OCI-LY7 (cell line): ENCODE measurements at regions not wholly inside any gene's neighbourhood (a gene's known extent, or its start where the extent isn't known, plus 50 kb on each side); places are given as distances from the start of the nearest gene placed in this dataset.

ENCODE experiments used
- BruUV-seq: library from RNA; stranded (reverse); fragments of 400-500 nt; replicated peaks from 2 replicates; lab custom pipeline; 2021; lab: Mats Ljungman, UMichigan
- CTCF ChIA-PET: fragments of 300-600 bp; sonication (Branson Sonifier 250); formaldehyde crosslinking; loops from one replicate; lab custom pipeline; 2022; ENCODE audit warnings: antibody characterized with exemption; ENCODE audit not compliant: unreplicated experiment; lab: Charles Lee
- POLR2A ChIA-PET: fragments of 300-600 bp; sonication (Branson Sonifier 250); formaldehyde crosslinking; loops from one replicate; lab custom pipeline; 2022; ENCODE audit warnings: antibody characterized with exemption; lab: Charles Lee
- DNase-seq: peaks from one replicate; pipeline ENCODE4 v3.0.0-alpha.2; 2015; ENCODE audit warnings: low spot score
- H2AFZ ChIP-seq: fragments of 200-600 bp; sonication (generic), shearing (Covaris generic); 2 replicates; pipeline ENCODE4 v1.6.1; 2014; ENCODE audit warnings: mild to moderate bottlenecking, antibody characterized with exemption, low read length, moderate library complexity
- H3K27ac ChIP-seq: fragments of 200-600 bp; sonication (generic); 2 replicates; pipeline ENCODE4 v1.5.1; 2014; ENCODE audit warnings: mixed run types, low read depth, mild to moderate bottlenecking, moderate library complexity, low read length, inconsistent platforms; ENCODE audit not compliant: poor library complexity, severe bottlenecking
- H3K36me3 ChIP-seq: fragments of 200-600 bp; sonication (generic); 2 replicates; pipeline ENCODE4 v1.6.1; 2014; ENCODE audit warnings: mild to moderate bottlenecking, antibody characterized with exemption, low read length, moderate library complexity, mixed read lengths; ENCODE audit not compliant: insufficient read depth
- H3K4me1 ChIP-seq: fragments of 200-600 bp; sonication (generic); 2 replicates; pipeline ENCODE4 v1.5.1; 2014; ENCODE audit warnings: mild to moderate bottlenecking, low read length; ENCODE audit not compliant: insufficient read depth, poor library complexity, severe bottlenecking
- H3K4me2 ChIP-seq: fragments of 200-600 bp; sonication (generic); 2 replicates; pipeline ENCODE4 v1.6.1; 2014; ENCODE audit warnings: mild to moderate bottlenecking, low read length
- H3K4me3 ChIP-seq: fragments of 200-600 bp; sonication (generic); 2 replicates; pipeline ENCODE4 v1.5.1; 2014; ENCODE audit warnings: mild to moderate bottlenecking, low read depth, low read length; ENCODE audit not compliant: poor library complexity, severe bottlenecking
- H3K79me2 ChIP-seq: fragments of 200-600 bp; sonication (generic); 2 replicates; pipeline ENCODE4 v1.6.1; 2016; ENCODE audit warnings: low read depth, mild to moderate bottlenecking, low read length, moderate library complexity, mixed read lengths; ENCODE audit not compliant: insufficient read depth
- H3K9me2 ChIP-seq: fragments of 200-600 bp; sonication (generic); 2 replicates; pipeline ENCODE4 v1.6.1; 2016; ENCODE audit warnings: mild to moderate bottlenecking, low read length, mixed read lengths; ENCODE audit not compliant: insufficient read depth
- H3K9me3 ChIP-seq: fragments of 200-600 bp; sonication (generic); 2 replicates; pipeline ENCODE4 v1.6.1; 2014; ENCODE audit warnings: mild to moderate bottlenecking, mixed run types, low read length, mixed read lengths
- H4K20me1 ChIP-seq: fragments of 200-600 bp; sonication (generic); 2 replicates; pipeline ENCODE4 v1.6.1; 2014; ENCODE audit warnings: mild to moderate bottlenecking, antibody characterized with exemption, low read length, moderate library complexity, mixed read lengths; ENCODE audit not compliant: insufficient read depth
- EZH2phosphoT487 ChIP-seq: fragments of 200-600 bp; sonication (generic); IDR thresholded peaks from 2 replicates; pipeline ENCODE4 v1.6.1; 2018; ENCODE audit warnings: low read depth, borderline replicate concordance, mild to moderate bottlenecking, mixed run types, antibody characterized with exemption, low read length, moderate library complexity, mixed read lengths
- intact Hi-C: fragments of 100-400 bp; cut with micrococcal nuclease; formaldehyde crosslinking; loops from one replicate; pipeline ENCODE4 v1.10.0; 2022; ENCODE audit not compliant: unreplicated experiment
- TF ChIP-seq, protein P1 (sequence below): fragments of 200-600 bp; sonication (generic); conservative IDR thresholded peaks from 2 replicates; pipeline ENCODE4 v1.5.1; 2014; ENCODE audit warnings: mild to moderate bottlenecking, antibody characterized with exemption, low read length, moderate library complexity, mixed read lengths

GRCh38 chrX:13258725-13259124, 61.1 kb downstream of the ATXN3L start:
- POLR2A ChIA-PET, result no interaction called here
- Histone ChIP-seq H3K4me3 (no peak overlapping the region), H4K20me1 (no peaks in the 10 kb centered on the region), H3K36me3 (no peaks in the 10 kb centered on the region), H3K9me2 (no peaks in the 10 kb centered on the region), H3K4me1 (peaks cover 6% of the 10 kb centered on the region), H3K27ac (no peak overlapping the region), H3K79me2 (no peaks in the 10 kb centered on the region), H3K9me3 (no peaks in the 10 kb centered on the region), H3K4me2 (no peak overlapping the region), H2AFZ (no peak overlapping the region)
- no TSS peak for BruUV-seq
- no peak for DNase-seq
- CTCF ChIA-PET, result no interaction called here
- TF ChIP-seq, protein P1, sequence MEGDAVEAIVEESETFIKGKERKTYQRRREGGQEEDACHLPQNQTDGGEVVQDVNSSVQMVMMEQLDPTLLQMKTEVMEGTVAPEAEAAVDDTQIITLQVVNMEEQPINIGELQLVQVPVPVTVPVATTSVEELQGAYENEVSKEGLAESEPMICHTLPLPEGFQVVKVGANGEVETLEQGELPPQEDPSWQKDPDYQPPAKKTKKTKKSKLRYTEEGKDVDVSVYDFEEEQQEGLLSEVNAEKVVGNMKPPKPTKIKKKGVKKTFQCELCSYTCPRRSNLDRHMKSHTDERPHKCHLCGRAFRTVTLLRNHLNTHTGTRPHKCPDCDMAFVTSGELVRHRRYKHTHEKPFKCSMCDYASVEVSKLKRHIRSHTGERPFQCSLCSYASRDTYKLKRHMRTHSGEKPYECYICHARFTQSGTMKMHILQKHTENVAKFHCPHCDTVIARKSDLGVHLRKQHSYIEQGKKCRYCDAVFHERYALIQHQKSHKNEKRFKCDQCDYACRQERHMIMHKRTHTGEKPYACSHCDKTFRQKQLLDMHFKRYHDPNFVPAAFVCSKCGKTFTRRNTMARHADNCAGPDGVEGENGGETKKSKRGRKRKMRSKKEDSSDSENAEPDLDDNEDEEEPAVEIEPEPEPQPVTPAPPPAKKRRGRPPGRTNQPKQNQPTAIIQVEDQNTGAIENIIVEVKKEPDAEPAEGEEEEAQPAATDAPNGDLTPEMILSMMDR, result no peak
- TF ChIP-seq EZH2phosphoT487, result no peak
- intact Hi-C loops, result no loop called here

GRCh38 chrX:13258052-13258444, 61.8 kb downstream of the ATXN3L start:
- Histone ChIP-seq H3K79me2 (no peaks in the 10 kb centered on the region), H3K4me3 (no peak overlapping the region), H3K36me3 (no peaks in the 10 kb centered on the region), H3K4me1 (peaks cover 6% of the 10 kb centered on the region), H3K4me2 (no peak overlapping the region), H4K20me1 (no peaks in the 10 kb centered on the region), H3K27ac (no peak overlapping the region), H3K9me2 (no peaks in the 10 kb centered on the region), H3K9me3 (no peaks in the 10 kb centered on the region), H2AFZ (no peak overlapping the region)
- no peak for DNase-seq
- CTCF ChIA-PET, result no interaction called here
- BruUV-seq, result no TSS peak
- TF ChIP-seq, protein P1, result no peak
- no peak for TF ChIP-seq EZH2phosphoT487
- intact Hi-C loops, result no loop called here
- POLR2A ChIA-PET, result no interaction called here

DNA sequence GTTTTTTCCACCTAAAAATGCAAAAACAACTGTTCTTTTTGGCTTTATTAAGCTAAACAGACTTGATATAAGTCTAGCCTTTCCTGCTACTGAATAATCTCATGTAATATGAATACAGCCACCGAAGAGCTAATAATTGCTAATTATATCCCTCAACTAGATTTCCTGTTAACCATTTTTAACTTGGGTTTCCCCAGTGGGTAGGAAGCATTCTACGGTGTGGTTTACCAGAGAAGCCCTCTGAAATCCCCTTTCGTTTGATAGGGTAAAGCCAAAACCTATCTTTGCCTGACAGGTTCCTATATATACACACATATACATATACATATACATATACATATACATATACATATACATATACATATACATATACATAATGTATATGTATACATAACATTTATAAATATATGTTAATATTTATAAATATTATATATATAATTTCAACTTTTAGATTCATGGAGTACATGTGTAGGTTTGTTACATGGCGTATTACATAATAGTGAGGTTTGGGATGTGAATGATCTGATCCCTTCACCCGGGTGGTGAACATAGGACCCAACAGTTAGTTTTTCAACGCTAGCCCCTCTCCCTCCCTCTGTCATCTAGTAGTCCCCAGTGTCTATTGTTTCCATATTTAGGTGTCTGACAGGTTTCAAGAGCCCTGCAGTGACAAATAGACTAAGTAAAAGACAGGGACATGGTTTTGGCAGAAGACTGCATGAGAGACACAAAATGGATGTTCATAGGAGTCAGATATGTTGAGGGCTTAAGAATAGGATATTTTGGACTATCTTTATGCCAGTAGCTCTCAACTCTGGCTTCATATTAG, 62.4 kb downstream of the ATXN3L start:
- Histone ChIP-seq H3K4me2 (no peak overlapping the region), H3K4me1 (peaks cover 6% of the 10 kb centered on the region), H3K9me2 (no peaks in the 10 kb centered on the region), H3K36me3 (no peaks in the 10 kb centered on the region), H3K4me3 (no peak overlapping the region), H2AFZ (no peak overlapping the region), H3K27ac (no peak overlapping the region), H3K9me3 (no peaks in the 10 kb centered on the region), H3K79me2 (no peaks in the 10 kb centered on the region), H4K20me1 (no peaks in the 10 kb centered on the region)
- ChIA-PET POLR2A (no interaction called here), CTCF (no interaction called here)
- intact Hi-C loops, result no loop called here
- no peak for DNase-seq
- TF ChIP-seq, protein P1, result no peak
- TF ChIP-seq EZH2phosphoT487, result no peak
- no TSS peak for BruUV-seq
